B cell (primary cell): ENCODE measurements at regions not wholly inside any gene's neighbourhood (a gene's known extent, or its start where the extent isn't known, plus 50 kb on each side); places are given as distances from the start of the nearest gene placed in this dataset.

Source experiments
- ATAC-seq: fragments of 200-7000 bp; cut with Tn5 transposase; one replicate; pipeline ENCODE4 v1.10.0; 2021; ENCODE audit warnings: low read depth, mild to moderate bottlenecking, moderate number of reproducible peaks, moderate library complexity
- CTCF ChIA-PET: fragments of 350-600 bp; sonication (Branson Sonifier 250); formaldehyde crosslinking; loops from one replicate; lab custom pipeline; 2021; ENCODE audit warnings: antibody characterized with exemption, inconsistent platforms; lab: Charles Lee
- POLR2A ChIA-PET: fragments of 350-600 bp; sonication (Branson Sonifier 250); formaldehyde crosslinking; loops from one replicate; lab custom pipeline; 2021; ENCODE audit warnings: antibody characterized with exemption; lab: Charles Lee
- DNase-seq: peaks from one replicate; pipeline ENCODE4 v3.0.0; 2013
- H2AFZ ChIP-seq: 2 replicates; pipeline ENCODE4 v1.6.1; 2012; ENCODE audit warnings: mild to moderate bottlenecking, low read depth, low read length; ENCODE audit not compliant: insufficient read depth, poor library complexity, severe bottlenecking
- H3K27ac ChIP-seq, 2 donors: 1 replicate in 1 of 2; 2 replicates in 1 of 2; pipeline ENCODE4 v1.5.1; 2012 to 2013; ENCODE audit warnings: low read length in 2 of 2, mild to moderate bottlenecking in 2 of 2, moderate library complexity in 1 of 2
- H3K27me3 ChIP-seq, 4 experiments: fragments of 200-600 bp in 1 of 4; sonication (generic) in 1 of 4; replicated peaks in 1 of 4; 1 replicate in 2 of 4; 2 replicates in 2 of 4; pipeline versions ENCODE4 v1.6.1 to v1.7.0; 2013 to 2016; ENCODE audit warnings: low read length in 3 of 4, mild to moderate bottlenecking in 2 of 4, mixed read lengths in 1 of 4, moderate library complexity in 1 of 4; ENCODE audit not compliant: insufficient read depth in 4 of 4, control insufficient read depth in 3 of 4; ENCODE audit errors: control extremely low read depth in 1 of 4
- H3K36me3 ChIP-seq, 2 experiments: replicated peaks in 1 of 2; 1 replicate in 1 of 2; 2 replicates in 1 of 2; pipeline versions ENCODE4 v1.6.1 to v1.7.1; 2013; ENCODE audit warnings: low read length in 1 of 2; ENCODE audit not compliant: insufficient read depth in 2 of 2, control insufficient read depth in 1 of 2; ENCODE audit errors: control extremely low read depth in 1 of 2, extremely low read depth in 1 of 2
- H3K4me1 ChIP-seq, 2 donors: fragments of 200-600 bp in 1 of 2; sonication (generic) in 1 of 2; 1 replicate in 1 of 2; 2 replicates in 1 of 2; pipeline versions ENCODE4 v1.5.1 to v1.6.1; 2013 to 2017; ENCODE audit warnings: low read length in 2 of 2; ENCODE audit not compliant: control insufficient read depth in 2 of 2, insufficient read depth in 2 of 2
- H3K4me2 ChIP-seq: replicated peaks from 2 replicates; pipeline ENCODE3; 2012; ENCODE audit warnings: mild to moderate bottlenecking, low read depth, low read length; ENCODE audit not compliant: poor library complexity, severe bottlenecking
- H3K4me3 ChIP-seq, 5 experiments: fragments of 200-600 bp in 1 of 5; sonication (generic) in 1 of 5; 1 replicate in 3 of 5; 2 replicates in 2 of 5; pipeline versions ENCODE4 v1.5.1 to v1.7.0; 2011 to 2016; ENCODE audit warnings: low read length in 4 of 5, mild to moderate bottlenecking in 4 of 5, low read depth in 2 of 5, control low read depth in 1 of 5, moderate library complexity in 1 of 5; ENCODE audit not compliant: insufficient read depth in 1 of 5; ENCODE audit errors: control extremely low read depth in 1 of 5, extremely low read depth in 1 of 5
- H3K79me2 ChIP-seq: fragments of 200-600 bp; sonication (generic); one replicate; pipeline ENCODE4 v1.6.0; 2016; ENCODE audit warnings: low read length; ENCODE audit not compliant: control insufficient read depth, insufficient read depth
- H3K9ac ChIP-seq: fragments of 200-600 bp; sonication (generic); 2 replicates; pipeline ENCODE4 v1.6.1; 2017; ENCODE audit warnings: mild to moderate bottlenecking, low read length, moderate library complexity
- H3K9me3 ChIP-seq, 3 donors: one replicate each; pipeline versions ENCODE4 v1.6.1 to v1.7.1; 2013; ENCODE audit warnings: low read length in 2 of 3; ENCODE audit not compliant: control insufficient read depth in 2 of 3, insufficient read depth in 1 of 3; ENCODE audit errors: control extremely low read depth in 1 of 3
- H4K20me1 ChIP-seq: 2 replicates; pipeline ENCODE4 v1.6.0; 2012; ENCODE audit warnings: mild to moderate bottlenecking, low read length; ENCODE audit not compliant: insufficient read depth, control insufficient read depth, poor library complexity, severe bottlenecking
- H3K27ac Mint-ChIP-seq: one replicate; pipeline ENCODE4 v1.8.0; 2021; ENCODE audit warnings: mixed read lengths
- H3K27me3 Mint-ChIP-seq: one replicate; pipeline ENCODE4 v1.8.0; 2021; ENCODE audit warnings: mixed read lengths
- H3K4me1 Mint-ChIP-seq: one replicate; pipeline ENCODE4 v1.8.0; 2021; ENCODE audit warnings: mixed read lengths
- H3K4me3 Mint-ChIP-seq: one replicate; pipeline ENCODE4 v1.8.0; 2021; ENCODE audit warnings: mixed read lengths
- H3K9me3 Mint-ChIP-seq: one replicate; pipeline ENCODE4 v1.8.0; 2022; ENCODE audit warnings: mixed read lengths; ENCODE audit not compliant: insufficient read depth
- CTCF ChIP-seq: fragments of 200-600 bp; IDR thresholded peaks from one replicate; pipeline ENCODE4 v1.8.0; 2022; ENCODE audit warnings: antibody characterized with exemption, mild to moderate bottlenecking
- EZH2 ChIP-seq: IDR thresholded peaks from 2 replicates; pipeline ENCODE4 v1.6.1; 2012; ENCODE audit warnings: borderline replicate concordance, low read depth, mild to moderate bottlenecking, moderate library complexity, low read length; ENCODE audit not compliant: insufficient read depth, poor library complexity, severe bottlenecking
- WGBS: methylation state at CpG from one replicate; pipeline ENCODE4 v1.1.5; 2013; ENCODE audit warnings: missing lambda C conversion rate; ENCODE audit not compliant: insufficient coverage; 5-methylcytosine and 5-hydroxymethylcytosine counted together
- intact Hi-C: fragments of 100-400 bp; cut with micrococcal nuclease; formaldehyde crosslinking; loops from one replicate; pipeline ENCODE4 v1.10.0; 2022

- no peak overlapping the region for H2AFZ ChIP-seq
- H3K79me2 ChIP-seq: no peaks in the 10 kb centered on the region
- Mint-ChIP-seq H3K27ac (no peak overlapping the region), H3K4me1 (no peaks in the 10 kb centered on the region), H3K27me3 (no peaks in the 10 kb centered on the region), H3K4me3 (no peak overlapping the region), H3K9me3 (no peaks in the 10 kb centered on the region)
- H3K9me3 ChIP-seq: no peaks in the 10 kb centered on the region
- H3K27me3 ChIP-seq: peaks cover 0 to 2% (median 0%) of the 10 kb centered on the region in 4 experiments
- POLR2A ChIA-PET: no interaction called here
- TF ChIP-seq EZH2 (no peak), CTCF (no peak)
- no peak for ATAC-seq
- no peaks in the 10 kb centered on the region for H4K20me1 ChIP-seq
- no peaks in the 10 kb centered on the region for H3K4me1 ChIP-seq
- WGBS: no CpG with 5 or more reads among the region's 5 CpGs
- H3K4me2 ChIP-seq: no peak overlapping the region
- H3K4me3 ChIP-seq: no peak overlapping the region
- intact Hi-C loops: no loop called here
- CTCF ChIA-PET: no interaction called here
- no peaks in the 10 kb centered on the region for H3K36me3 ChIP-seq
- no peak for DNase-seq
- no peak overlapping the region for H3K27ac ChIP-seq
- H3K9ac ChIP-seq: no peak overlapping the region
Observed at GRCh38 chr9:1254071-1254470, 203.9 kb downstream of the DMRT2 start.

GRCh38 chr9:1256178-1256577 lies 206.0 kb downstream of the DMRT2 start:
- Histone ChIP-seq H3K36me3 (no peaks in the 10 kb centered on the region), H3K4me2 (no peak overlapping the region), H3K4me3 (no peak overlapping the region), H2AFZ (no peak overlapping the region), H3K9ac (no peak overlapping the region), H4K20me1 (no peaks in the 10 kb centered on the region), H3K79me2 (no peaks in the 10 kb centered on the region), H3K9me3 (no peaks in the 10 kb centered on the region), H3K27ac (no peak overlapping the region), H3K4me1 (no peaks in the 10 kb centered on the region), H3K27me3 (peaks cover 0 to 2% (median 0%) of the 10 kb centered on the region in 4 experiments)
- intact Hi-C loops: no loop called here
- no peaks in the 10 kb centered on the region for H3K9me3 Mint-ChIP-seq
- TF ChIP-seq CTCF (no peak), EZH2 (no peak)
- H3K4me3 Mint-ChIP-seq: no peak overlapping the region
- DNase-seq (no peak), ATAC-seq (no peak)
- CTCF ChIA-PET: no interaction called here
- no peaks in the 10 kb centered on the region for H3K4me1 Mint-ChIP-seq
- POLR2A ChIA-PET: no interaction called here
- no peak overlapping the region for H3K27ac Mint-ChIP-seq
- no peaks in the 10 kb centered on the region for H3K27me3 Mint-ChIP-seq
- 100% methylated on average over 5 of the region's 6 CpGs for WGBS
